Effector memory CD4-positive, alpha-beta T cell (primary cell): ENCODE measurements at regions not wholly inside any gene's neighbourhood (a gene's known extent, or its start where the extent isn't known, plus 50 kb on each side); places are given as distances from the start of the nearest gene placed in this dataset.
"Not testable (repeated sequence)": the region's sequence is repeated elsewhere in the genome, so short reads cannot be mapped to it uniquely, and the experiment has no call there.

ENCODE experiments used
- DNase-seq, 3 donors: peaks; one replicate each; pipeline ENCODE4 v3.0.0-alpha.2; 2020
- H3K27ac ChIP-seq: 2 replicates; pipeline ENCODE4 v1.7.0; 2013; ENCODE audit warnings: mild to moderate bottlenecking, low read length, moderate library complexity; ENCODE audit not compliant: insufficient read depth, poor library complexity, severe bottlenecking
- H3K27me3 ChIP-seq: replicated peaks from 2 replicates; pipeline ENCODE4 v1.7.0; 2013; ENCODE audit warnings: mild to moderate bottlenecking, low read length; ENCODE audit not compliant: insufficient read depth, control insufficient read depth, poor library complexity, severe bottlenecking
- H3K36me3 ChIP-seq: 2 replicates; pipeline ENCODE4 v1.7.0; 2013; ENCODE audit warnings: mild to moderate bottlenecking, low read length, moderate library complexity; ENCODE audit not compliant: control insufficient read depth, insufficient read depth
- H3K4me1 ChIP-seq: 2 replicates; pipeline ENCODE4 v1.7.0; 2013; ENCODE audit warnings: low read length, mild to moderate bottlenecking; ENCODE audit not compliant: control insufficient read depth, insufficient read depth, poor library complexity, severe bottlenecking
- H3K4me3 ChIP-seq: 2 replicates; pipeline ENCODE4 v1.7.0; 2013; ENCODE audit warnings: low read length, low read depth, mild to moderate bottlenecking; ENCODE audit not compliant: insufficient read depth, poor library complexity, severe bottlenecking
- H3K9me3 ChIP-seq: 2 replicates; pipeline ENCODE4 v1.7.0; 2013; ENCODE audit warnings: mild to moderate bottlenecking, low read length, moderate library complexity; ENCODE audit not compliant: control insufficient read depth

- H3K4me1 ChIP-seq: not testable (repeated sequence)
Measured at GRCh38 chr1:146438543-146438942, 209.7 kb upstream of the NOTCH2NLA start.

GRCh38 chr1:146416642-146417041, 187.8 kb upstream of the NOTCH2NLA start:
- H3K9me3 ChIP-seq, H3K27ac ChIP-seq, H3K4me3 ChIP-seq, DNase-seq, H3K4me1 ChIP-seq, H3K27me3 ChIP-seq, H3K36me3 ChIP-seq: not testable (repeated sequence)

More at GRCh38 chr1:146438543-146438942, 209.7 kb upstream of the NOTCH2NLA start:
- not testable (repeated sequence) for H3K27me3 ChIP-seq, H3K36me3 ChIP-seq, H3K4me3 ChIP-seq, DNase-seq, H3K27ac ChIP-seq, H3K9me3 ChIP-seq

- not testable (repeated sequence) for DNase-seq, H3K4me3 ChIP-seq, H3K27me3 ChIP-seq, H3K36me3 ChIP-seq, H3K4me1 ChIP-seq, H3K9me3 ChIP-seq
- H3K27ac ChIP-seq: peak overlapping the region; percentile 32
Measured at GRCh38 chr1:146415017-146415416, 186.2 kb upstream of the NOTCH2NLA start.

- H3K4me1 ChIP-seq, H3K36me3 ChIP-seq, H3K9me3 ChIP-seq, H3K4me3 ChIP-seq, H3K27me3 ChIP-seq, DNase-seq: not testable (repeated sequence)
- H3K27ac ChIP-seq: peak overlapping the region; percentile 65
Measured at GRCh38 chr1:146413911-146414310, 185.1 kb upstream of the NOTCH2NLA start.

- DNase-seq: peak in 2 of 3 donors; percentile 18 to 32
- not testable (repeated sequence) for H3K27ac ChIP-seq, H3K36me3 ChIP-seq, H3K27me3 ChIP-seq, H3K4me1 ChIP-seq, H3K9me3 ChIP-seq, H3K4me3 ChIP-seq
Measured at GRCh38 chr1:146411923-146412322, 183.1 kb upstream of the NOTCH2NLA start.

GRCh38 chr1:146409817-146410441, 181.1 kb upstream of the NOTCH2NLA start:
- peak overlapping the region; percentile 45 for H3K27ac ChIP-seq
- not testable (repeated sequence) for H3K27me3 ChIP-seq, H3K36me3 ChIP-seq, H3K9me3 ChIP-seq, H3K4me1 ChIP-seq, DNase-seq, H3K4me3 ChIP-seq

- DNase-seq, H3K4me1 ChIP-seq, H3K27ac ChIP-seq, H3K4me3 ChIP-seq, H3K9me3 ChIP-seq, H3K27me3 ChIP-seq, H3K36me3 ChIP-seq: not testable (repeated sequence)
Measured at GRCh38 chr1:146409116-146409801, 180.4 kb upstream of the NOTCH2NLA start.

- not testable (repeated sequence) for H3K9me3 ChIP-seq, H3K4me1 ChIP-seq, H3K36me3 ChIP-seq, H3K4me3 ChIP-seq, H3K27me3 ChIP-seq
- peak in 1 of 3 donors; percentile 11 for DNase-seq
- H3K27ac ChIP-seq: peak overlapping the region; percentile 25
Measured at GRCh38 chr1:146401281-146401825, 172.5 kb upstream of the NOTCH2NLA start.

GRCh38 chr1:146400173-146401121, 171.6 kb upstream of the NOTCH2NLA start:
- DNase-seq, H3K36me3 ChIP-seq, H3K9me3 ChIP-seq, H3K4me1 ChIP-seq, H3K4me3 ChIP-seq, H3K27me3 ChIP-seq: not testable (repeated sequence)
- H3K27ac ChIP-seq: peak overlapping the region; percentile 25
